Retinal pigment epithelial cell (primary cell): ENCODE measurements at regions not wholly inside any gene's neighbourhood (a gene's known extent, or its start where the extent isn't known, plus 50 kb on each side); places are given as distances from the start of the nearest gene placed in this dataset.

Source experiments
- DNase-seq: peaks from one replicate; pipeline ENCODE4 v3.0.0-alpha.2; 2010; ENCODE audit warnings: low read depth
- H3K4me3 ChIP-seq: 2 replicates; pipeline ENCODE4 v1.5.1; 2011; ENCODE audit warnings: mild to moderate bottlenecking, low read length, control low read depth, moderate library complexity
- CTCF ChIP-seq: conservative IDR thresholded peaks from 2 replicates; pipeline ENCODE4 v1.5.1; 2011; ENCODE audit warnings: low read depth, low read length, control low read depth, inconsistent platforms

DNA sequence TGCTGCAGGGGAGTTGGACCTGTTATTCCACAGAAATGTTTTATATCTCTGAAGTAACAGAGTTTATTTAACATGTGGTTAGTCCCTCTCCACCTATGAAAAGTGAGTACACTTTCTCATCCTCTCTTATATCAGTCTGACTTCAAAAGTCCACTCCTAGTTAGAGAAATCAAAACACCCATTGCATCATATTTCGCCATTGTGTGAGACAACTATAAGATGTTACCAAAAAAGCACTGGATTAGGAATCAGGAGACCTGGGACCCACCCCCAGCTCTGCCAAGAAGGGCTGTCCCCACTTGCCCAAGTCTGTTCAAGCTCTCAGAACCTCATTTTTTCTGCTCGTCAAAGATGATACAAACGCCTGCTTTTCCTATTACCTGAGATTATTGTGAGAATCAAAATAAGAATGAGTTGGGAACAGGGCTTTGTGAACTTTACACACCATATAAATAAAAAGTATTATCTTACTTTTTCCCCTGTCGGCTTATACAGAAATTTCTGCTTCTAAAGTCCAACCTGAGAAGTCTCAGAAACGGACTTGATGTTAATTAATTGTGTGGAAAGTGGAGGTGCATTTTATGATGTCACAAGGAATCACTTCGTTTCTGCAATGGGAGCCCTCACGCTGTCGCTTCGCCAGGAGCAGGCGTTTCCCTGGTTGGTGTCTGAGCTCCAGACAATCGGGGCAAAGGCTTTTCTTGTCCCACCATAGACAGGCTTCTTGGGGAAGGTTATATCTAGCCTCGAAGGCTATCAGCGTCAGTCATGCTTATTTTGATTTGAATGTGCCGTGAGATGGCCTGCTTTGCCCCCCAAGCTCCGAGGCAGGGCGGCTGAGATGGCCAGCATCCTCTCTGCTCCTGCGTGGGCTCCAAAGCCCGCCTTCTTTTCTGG lies 89.6 kb upstream of the ZNF516 start:
- TF ChIP-seq CTCF: no peak
- H3K4me3 ChIP-seq: no peak overlapping the region
- no peak for DNase-seq

- DNase-seq: no peak
- no peak for TF ChIP-seq CTCF
Measured at GRCh38 chr18:76581261-76581660, 86.2 kb upstream of the ZNF516 start.

DNA sequence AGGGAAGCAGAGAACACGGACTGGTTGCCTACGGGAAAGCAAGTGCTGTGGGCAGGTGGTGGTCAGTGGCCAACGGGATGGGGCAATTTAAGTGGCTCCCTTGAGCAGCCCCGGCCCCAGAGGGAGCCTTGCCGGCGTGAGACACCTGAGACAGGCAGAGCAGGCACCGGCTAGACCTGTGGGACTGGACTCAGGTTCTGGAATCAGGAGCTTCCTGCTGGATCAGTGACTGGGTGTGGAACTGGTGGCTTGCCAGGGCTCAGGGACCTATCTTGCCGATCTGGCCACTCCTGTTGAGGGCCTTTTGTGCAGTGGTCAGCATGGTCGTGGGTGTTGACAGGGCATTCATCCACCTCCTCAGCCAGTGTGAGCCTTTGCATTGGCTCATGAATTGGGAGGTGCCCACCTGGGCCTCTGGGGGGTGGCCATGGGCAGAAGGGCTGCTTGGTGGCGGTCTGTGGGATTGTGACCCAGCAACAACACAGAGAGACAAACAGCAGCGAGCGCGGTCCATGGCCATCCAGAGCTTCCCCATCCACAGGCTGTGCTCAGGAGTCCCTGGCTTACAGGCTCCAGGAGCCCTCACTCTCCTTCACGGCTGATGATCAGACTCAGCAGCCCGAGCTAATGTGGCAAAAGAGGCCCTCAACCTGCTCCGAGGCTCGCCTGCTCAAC lies 85.4 kb upstream of the ZNF516 start:
- DNase-seq: no peak
- TF ChIP-seq CTCF: no peak

More at GRCh38 chr18:76581261-76581660, 86.2 kb upstream of the ZNF516 start:
- no peak overlapping the region for H3K4me3 ChIP-seq

DNA sequence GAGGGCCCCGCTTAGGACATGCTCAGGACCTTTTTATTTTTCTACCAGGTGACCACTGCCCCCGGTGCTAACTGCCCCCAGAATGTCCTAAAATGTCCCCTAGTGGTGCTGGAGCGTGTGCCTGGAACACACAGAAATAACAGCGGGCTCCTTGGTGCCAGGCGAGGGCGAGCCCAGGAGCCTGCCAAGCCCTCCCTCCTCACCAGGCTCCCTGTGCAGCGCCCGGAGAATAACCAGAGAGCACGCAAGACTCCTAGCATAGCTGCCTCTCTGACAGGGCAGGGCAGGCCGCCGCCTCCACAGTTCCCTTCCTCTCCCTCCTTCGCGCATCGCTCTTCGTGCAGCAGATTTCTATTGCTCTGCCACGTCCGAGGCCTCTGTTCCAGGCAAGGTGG lies 84.3 kb upstream of the ZNF516 start:
- no peak for DNase-seq
- no peak for TF ChIP-seq CTCF
- no peak overlapping the region for H3K4me3 ChIP-seq

More for the DNA sequence above, 85.4 kb upstream of the ZNF516 start:
- H3K4me3 ChIP-seq: no peak overlapping the region

- TF ChIP-seq CTCF: no peak
- no peak for DNase-seq
Measured at GRCh38 chr18:76578571-76579300, 83.7 kb upstream of the ZNF516 start.

GRCh38 chr18:76573325-76574025 lies 78.4 kb upstream of the ZNF516 start:
- TF ChIP-seq CTCF: no peak
- no peak overlapping the region for H3K4me3 ChIP-seq
- DNase-seq: no peak

More at GRCh38 chr18:76578571-76579300, 83.7 kb upstream of the ZNF516 start:
- H3K4me3 ChIP-seq: no peak overlapping the region
